HEK293 (cell line): ENCODE measurements at regions not wholly inside any gene's neighbourhood (a gene's known extent, or its start where the extent isn't known, plus 50 kb on each side); places are given as distances from the start of the nearest gene placed in this dataset.

Experiments used
- BCL11A ChIP-seq: fragments of 450-650 bp; formaldehyde crosslinking; IDR thresholded peaks from 2 replicates; pipeline ENCODE4 v1.5.1; 2016; ENCODE audit warnings: low read depth, missing biosample characterization, missing genetic modification characterization
- CTCF ChIP-seq: fragments of 450-650 bp; formaldehyde crosslinking; IDR thresholded peaks from 2 replicates; pipeline ENCODE4 v1.5.1; 2016; ENCODE audit warnings: missing biosample characterization, missing genetic modification characterization
- EGR2 ChIP-seq: fragments of 450-650 bp; formaldehyde crosslinking; IDR thresholded peaks from 2 replicates; pipeline ENCODE4 v1.5.1; 2016; ENCODE audit warnings: low read depth, missing biosample characterization, missing genetic modification characterization
- GLI2 ChIP-seq: fragments of 450-650 bp; formaldehyde crosslinking; IDR thresholded peaks from 2 replicates; pipeline ENCODE4; 2017; ENCODE audit warnings: missing biosample characterization, missing genetic modification characterization, low read depth, borderline replicate concordance
- KLF17 ChIP-seq: fragments of 450-650 bp; formaldehyde crosslinking; IDR thresholded peaks from 2 replicates; pipeline ENCODE4 v1.5.1; 2016; ENCODE audit warnings: missing biosample characterization, missing genetic modification characterization
- OVOL3 ChIP-seq: fragments of 450-650 bp; formaldehyde crosslinking; IDR thresholded peaks from 2 replicates; pipeline ENCODE4 v1.5.1; 2016; ENCODE audit warnings: missing biosample characterization, missing genetic modification characterization
- PATZ1 ChIP-seq: fragments of 450-650 bp; formaldehyde crosslinking; IDR thresholded peaks from 2 replicates; pipeline ENCODE4 v1.5.1; 2016; ENCODE audit warnings: missing biosample characterization, missing genetic modification characterization
- PRDM1 ChIP-seq: fragments of 450-650 bp; formaldehyde crosslinking; IDR thresholded peaks from 2 replicates; pipeline ENCODE4; 2016; ENCODE audit warnings: missing biosample characterization, missing genetic modification characterization
- PRDM4 ChIP-seq: fragments of 450-650 bp; formaldehyde crosslinking; IDR thresholded peaks from 2 replicates; pipeline ENCODE4 v1.5.1; 2017; ENCODE audit warnings: missing biosample characterization, missing genetic modification characterization
- RBAK ChIP-seq: fragments of 450-650 bp; formaldehyde crosslinking; IDR thresholded peaks from 2 replicates; pipeline ENCODE4 v1.5.1; 2016; ENCODE audit warnings: missing biosample characterization, missing genetic modification characterization
- TSHZ1 ChIP-seq: fragments of 450-650 bp; formaldehyde crosslinking; IDR thresholded peaks from 2 replicates; pipeline ENCODE4 v1.5.1; 2016; ENCODE audit warnings: missing biosample characterization, missing genetic modification characterization, borderline replicate concordance
- YY2 ChIP-seq: fragments of 450-650 bp; formaldehyde crosslinking; IDR thresholded peaks from 2 replicates; pipeline ENCODE4 v1.5.1; 2016; ENCODE audit warnings: missing biosample characterization, missing genetic modification characterization
- ZBTB44 ChIP-seq: fragments of 450-650 bp; IDR thresholded peaks from 2 replicates; pipeline ENCODE4 v1.5.1; 2018; ENCODE audit warnings: missing biosample characterization, mild to moderate bottlenecking, missing genetic modification characterization
- ZNF221 ChIP-seq: fragments of 450-650 bp; formaldehyde crosslinking; IDR thresholded peaks from 2 replicates; pipeline ENCODE4 v1.5.1; 2017; ENCODE audit warnings: missing biosample characterization, missing genetic modification characterization, borderline replicate concordance
- ZNF26 ChIP-seq: fragments of 450-650 bp; formaldehyde crosslinking; IDR thresholded peaks from 2 replicates; pipeline ENCODE4 v1.5.1; 2016; ENCODE audit warnings: missing biosample characterization, missing genetic modification characterization
- ZNF311 ChIP-seq: fragments of 450-650 bp; formaldehyde crosslinking; IDR thresholded peaks from 2 replicates; pipeline ENCODE4 v1.5.1; 2017; ENCODE audit warnings: missing biosample characterization, missing genetic modification characterization, borderline replicate concordance
- ZNF398 ChIP-seq: fragments of 450-650 bp; formaldehyde crosslinking; IDR thresholded peaks from 2 replicates; pipeline ENCODE4 v1.5.1; 2017; ENCODE audit warnings: missing biosample characterization, missing genetic modification characterization
- ZNF521 ChIP-seq: fragments of 450-650 bp; formaldehyde crosslinking; IDR thresholded peaks from 2 replicates; pipeline ENCODE4 v1.5.1; 2017; ENCODE audit warnings: missing biosample characterization, mild to moderate bottlenecking, missing genetic modification characterization
- ZNF555 ChIP-seq: fragments of 450-650 bp; formaldehyde crosslinking; conservative IDR thresholded peaks from 2 replicates; pipeline ENCODE4 v1.5.1; 2017; ENCODE audit warnings: missing biosample characterization, mild to moderate bottlenecking, missing genetic modification characterization, inconsistent platforms
- ZNF558 ChIP-seq: fragments of 450-650 bp; formaldehyde crosslinking; IDR thresholded peaks from 2 replicates; pipeline ENCODE4 v1.5.1; 2016; ENCODE audit warnings: missing biosample characterization, missing genetic modification characterization
- ZNF621 ChIP-seq: fragments of 450-650 bp; formaldehyde crosslinking; IDR thresholded peaks from 2 replicates; pipeline ENCODE4 v1.5.1; 2017; ENCODE audit warnings: missing biosample characterization, missing genetic modification characterization
- ZNF791 ChIP-seq: fragments of 450-650 bp; formaldehyde crosslinking; IDR thresholded peaks from 2 replicates; pipeline ENCODE4 v1.5.1; 2016; ENCODE audit warnings: missing biosample characterization, missing genetic modification characterization

GRCh38 chr5:116652196-116652729 is 77.6 kb upstream of the SEMA6A start (continued):
- TF ChIP-seq ZBTB44 (tag by site-specific recombination) (peak; percentile 99), ZNF26 (tag by site-specific recombination) (no peak), ZNF558 (no peak), ZNF521 (no peak), PRDM1 (tag by site-specific recombination) (peak; percentile 67), TSHZ1 (tag by site-specific recombination) (peak; percentile 47; the same call in 1 of the 2 replicates), CTCF (tag by site-specific recombination) (no peak), KLF17 (tag by site-specific recombination) (no peak), ZNF555 (tag by site-specific recombination) (no peak), BCL11A (tag by site-specific recombination) (no peak), EGR2 (tag by site-specific recombination) (no peak), ZNF398 (tag by site-specific recombination) (no peak), PRDM4 (tag by site-specific recombination) (no peak), RBAK (tag by site-specific recombination) (no peak), ZNF311 (no peak), OVOL3 (no peak), GLI2 (tag by site-specific recombination) (no peak), ZNF221 (no peak), ZNF791 (tag by site-specific recombination) (no peak), YY2 (tag by site-specific recombination) (no peak), PATZ1 (no peak), ZNF621 (tag by site-specific recombination) (no peak)
